DOHH2 (cell line): ENCODE measurements at regions not wholly inside any gene's neighbourhood (a gene's known extent, or its start where the extent isn't known, plus 50 kb on each side); places are given as distances from the start of the nearest gene placed in this dataset.

Experiments
- H3F3A ChIP-seq: fragments of 200-600 bp; sonication (generic), shearing (Covaris generic); 2 replicates; pipeline ENCODE4 v1.6.0; 2016; ENCODE audit warnings: antibody characterized with exemption, mild to moderate bottlenecking; ENCODE audit not compliant: control insufficient read depth, insufficient read depth
- H3K27ac ChIP-seq: fragments of 200-600 bp; sonication (generic); 2 replicates; pipeline ENCODE4 v1.5.1; 2014; ENCODE audit warnings: low read depth, mild to moderate bottlenecking, low read length, moderate library complexity
- H3K27me3 ChIP-seq: fragments of 200-600 bp; sonication (generic); 2 replicates; pipeline ENCODE4 v1.6.1; 2014; ENCODE audit warnings: mild to moderate bottlenecking, low read length, mixed read lengths; ENCODE audit not compliant: control insufficient read depth
- H3K36me3 ChIP-seq: fragments of 200-600 bp; sonication (generic); 2 replicates; pipeline ENCODE4 v1.6.1; 2014; ENCODE audit warnings: mild to moderate bottlenecking, low read length, moderate library complexity, mixed read lengths; ENCODE audit not compliant: control insufficient read depth
- H3K4me1 ChIP-seq: fragments of 200-600 bp; sonication (generic); 2 replicates; pipeline ENCODE4 v1.6.1; 2014; ENCODE audit warnings: mild to moderate bottlenecking, low read length, mixed read lengths; ENCODE audit not compliant: control insufficient read depth
- H3K4me2 ChIP-seq: fragments of 200-600 bp; sonication (generic); 2 replicates; pipeline ENCODE4 v1.6.0; 2014; ENCODE audit warnings: mild to moderate bottlenecking, low read length, moderate library complexity
- H3K4me3 ChIP-seq: fragments of 200-600 bp; sonication (generic); 2 replicates; pipeline ENCODE4 v1.5.1; 2014; ENCODE audit warnings: mild to moderate bottlenecking, low read length, mixed read lengths
- H3K79me2 ChIP-seq: fragments of 200-600 bp; sonication (generic); 2 replicates; pipeline ENCODE4 v1.6.1; 2014; ENCODE audit warnings: mild to moderate bottlenecking, low read length, mixed read lengths; ENCODE audit not compliant: control insufficient read depth
- H3K9me2 ChIP-seq: fragments of 200-600 bp; sonication (generic); replicated peaks from 2 replicates; pipeline ENCODE4 v1.6.1; 2014; ENCODE audit warnings: mild to moderate bottlenecking, low read length, mixed read lengths; ENCODE audit not compliant: control insufficient read depth
- H3K9me3 ChIP-seq: fragments of 200-600 bp; sonication (generic); 2 replicates; pipeline ENCODE4 v1.6.1; 2014; ENCODE audit warnings: antibody characterized with exemption, low read length, mixed read lengths; ENCODE audit not compliant: control insufficient read depth, insufficient read depth
- H4K20me1 ChIP-seq: fragments of 200-600 bp; sonication (generic); 2 replicates; pipeline ENCODE4 v1.6.0; 2014; ENCODE audit warnings: low read depth, mild to moderate bottlenecking, antibody characterized with exemption, low read length, moderate library complexity; ENCODE audit not compliant: control insufficient read depth, insufficient read depth
- CTCF ChIP-seq: fragments of 200-600 bp; sonication (generic); IDR thresholded peaks from one replicate; pipeline ENCODE4 v1.5.1; 2014; ENCODE audit warnings: antibody characterized with exemption, mild to moderate bottlenecking, low read depth, low read length; ENCODE audit not compliant: poor library complexity, severe bottlenecking
- EZH2phosphoT487 ChIP-seq: fragments of 200-600 bp; sonication (generic); IDR thresholded peaks from 2 replicates; pipeline ENCODE4 v1.6.1; 2017; ENCODE audit warnings: borderline replicate concordance, mild to moderate bottlenecking, antibody characterized with exemption, low read length, moderate library complexity, mixed read lengths

DNA sequence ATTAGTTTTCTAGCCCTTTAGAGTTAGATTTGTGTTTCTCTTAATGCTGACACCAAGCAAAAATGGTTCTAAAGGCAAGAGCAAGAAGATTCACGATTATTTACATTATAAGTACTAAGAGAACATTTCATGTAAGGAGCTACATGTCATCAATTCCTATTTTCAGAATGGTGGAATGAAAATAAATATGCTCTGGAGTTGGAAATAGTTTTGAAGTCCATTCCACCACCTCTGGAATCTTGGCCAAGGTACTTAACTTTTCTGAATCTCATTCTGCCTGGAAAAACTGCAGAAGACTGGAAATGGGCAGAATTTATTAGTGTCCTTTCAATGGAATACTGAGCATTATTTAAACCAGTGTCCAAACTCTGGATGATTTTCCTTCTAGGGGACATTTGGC lies 125.1 kb upstream of the RAB11FIP2 start:
- H3K27ac ChIP-seq = no peak overlapping the region
- no peaks in the 10 kb centered on the region for H3K9me2 ChIP-seq
- no peaks in the 10 kb centered on the region for H3K9me3 ChIP-seq
- no peaks in the 10 kb centered on the region for H3K36me3 ChIP-seq
- no peaks in the 10 kb centered on the region for H4K20me1 ChIP-seq
- no peaks in the 10 kb centered on the region for H3K4me1 ChIP-seq
- no peak overlapping the region for H3K4me3 ChIP-seq
- no peaks in the 10 kb centered on the region for H3F3A ChIP-seq
- H3K79me2 ChIP-seq = no peaks in the 10 kb centered on the region
- no peaks in the 10 kb centered on the region for H3K27me3 ChIP-seq
- TF ChIP-seq EZH2phosphoT487 (no peak), CTCF (no peak)
- no peak overlapping the region for H3K4me2 ChIP-seq

- Histone ChIP-seq H4K20me1 (no peaks in the 10 kb centered on the region), H3K4me2 (no peak overlapping the region), H3K27me3 (no peaks in the 10 kb centered on the region), H3K27ac (no peak overlapping the region), H3K4me1 (no peaks in the 10 kb centered on the region), H3F3A (no peaks in the 10 kb centered on the region), H3K36me3 (no peaks in the 10 kb centered on the region), H3K4me3 (no peak overlapping the region), H3K9me3 (no peaks in the 10 kb centered on the region), H3K79me2 (no peaks in the 10 kb centered on the region), H3K9me2 (no peaks in the 10 kb centered on the region)
- no peak for TF ChIP-seq CTCF
- TF ChIP-seq EZH2phosphoT487 = no peak
Measured at GRCh38 chr10:118167056-118167700, 120.4 kb upstream of the RAB11FIP2 start.

- Histone ChIP-seq H3K27ac (no peak overlapping the region), H3F3A (no peaks in the 10 kb centered on the region), H3K9me2 (no peaks in the 10 kb centered on the region), H3K36me3 (no peaks in the 10 kb centered on the region), H3K79me2 (no peaks in the 10 kb centered on the region), H3K9me3 (no peaks in the 10 kb centered on the region), H4K20me1 (no peaks in the 10 kb centered on the region), H3K4me3 (no peak overlapping the region), H3K4me1 (no peaks in the 10 kb centered on the region), H3K27me3 (no peaks in the 10 kb centered on the region), H3K4me2 (no peak overlapping the region)
- TF ChIP-seq EZH2phosphoT487 (no peak), CTCF (no peak)
Measured at GRCh38 chr10:118163217-118163616, 116.5 kb upstream of the RAB11FIP2 start.
